Endothelial cell of umbilical vein (primary cell): ENCODE measurements at regions not wholly inside any gene's neighbourhood (a gene's known extent, or its start where the extent isn't known, plus 50 kb on each side); places are given as distances from the start of the nearest gene placed in this dataset.

Experiments
- EZH2 ChIP-seq: IDR thresholded peaks from 2 replicates; pipeline ENCODE4 v1.6.1; 2012; ENCODE audit warnings: borderline replicate concordance, low read depth, mild to moderate bottlenecking, moderate library complexity, low read length, inconsistent platforms; ENCODE audit not compliant: severe bottlenecking
- GATA2 ChIP-seq: IDR thresholded peaks from 2 replicates; pipeline ENCODE4 v1.7.0; 2011; ENCODE audit warnings: low read depth, mild to moderate bottlenecking, moderate library complexity, mixed read lengths, low read length; ENCODE audit not compliant: insufficient read length, insufficient read depth
- JUN ChIP-seq: IDR thresholded peaks from 2 replicates; pipeline ENCODE4 v1.6.1; 2011; ENCODE audit warnings: borderline replicate concordance, low read depth; ENCODE audit not compliant: insufficient read length, insufficient read depth
- POLR2A ChIP-seq: IDR thresholded peaks from 2 replicates; pipeline ENCODE4 v1.6.1; 2012; ENCODE audit warnings: low read depth, mild to moderate bottlenecking, control low read depth, low read length
- POLR2AphosphoS5 ChIP-seq: IDR thresholded peaks from 2 replicates; pipeline ENCODE4 v1.6.1; 2012; ENCODE audit warnings: low read depth, mild to moderate bottlenecking, control low read depth, low read length, moderate library complexity; ENCODE audit not compliant: insufficient read depth
- TF ChIP-seq, protein P1 (sequence below), 2 donors: IDR thresholded peaks; 1 replicate in 1 of 2; 2 replicates in 1 of 2; pipeline ENCODE4 v1.5.1; 2011; ENCODE audit warnings: low read length in 2 of 2, mild to moderate bottlenecking in 2 of 2, moderate library complexity in 2 of 2, control low read depth in 1 of 2, inconsistent platforms in 1 of 2, low read depth in 1 of 2; ENCODE audit not compliant: insufficient read depth in 1 of 2; ENCODE audit errors: extremely low read depth in 1 of 2
- TF ChIP-seq, protein P2 (sequence below): IDR thresholded peaks from 2 replicates; pipeline ENCODE4 v1.6.1; 2011; ENCODE audit not compliant: insufficient read depth, insufficient read length

DNA sequence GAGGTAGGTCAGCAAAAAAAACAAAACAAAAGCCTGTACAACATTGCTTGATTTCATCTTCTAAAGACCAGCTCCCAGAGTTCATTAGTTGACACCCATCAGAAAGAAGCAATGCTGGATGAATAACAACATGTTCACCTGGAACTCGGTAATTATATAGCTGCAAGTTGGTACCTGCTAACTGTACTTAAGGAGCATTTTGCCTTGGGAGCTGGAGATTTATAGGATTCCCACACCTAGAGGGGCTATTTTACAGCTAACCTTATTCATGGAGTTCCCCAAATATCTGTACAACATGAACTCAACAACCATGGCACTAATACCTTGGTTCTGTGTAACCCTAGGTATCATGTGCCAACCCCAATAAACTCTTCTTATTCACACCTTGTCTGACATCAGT lies 281.1 kb upstream of the NCKAP5 start:
- TF ChIP-seq EZH2: no peak
- no peak for TF ChIP-seq POLR2A
- TF ChIP-seq, protein P1, sequence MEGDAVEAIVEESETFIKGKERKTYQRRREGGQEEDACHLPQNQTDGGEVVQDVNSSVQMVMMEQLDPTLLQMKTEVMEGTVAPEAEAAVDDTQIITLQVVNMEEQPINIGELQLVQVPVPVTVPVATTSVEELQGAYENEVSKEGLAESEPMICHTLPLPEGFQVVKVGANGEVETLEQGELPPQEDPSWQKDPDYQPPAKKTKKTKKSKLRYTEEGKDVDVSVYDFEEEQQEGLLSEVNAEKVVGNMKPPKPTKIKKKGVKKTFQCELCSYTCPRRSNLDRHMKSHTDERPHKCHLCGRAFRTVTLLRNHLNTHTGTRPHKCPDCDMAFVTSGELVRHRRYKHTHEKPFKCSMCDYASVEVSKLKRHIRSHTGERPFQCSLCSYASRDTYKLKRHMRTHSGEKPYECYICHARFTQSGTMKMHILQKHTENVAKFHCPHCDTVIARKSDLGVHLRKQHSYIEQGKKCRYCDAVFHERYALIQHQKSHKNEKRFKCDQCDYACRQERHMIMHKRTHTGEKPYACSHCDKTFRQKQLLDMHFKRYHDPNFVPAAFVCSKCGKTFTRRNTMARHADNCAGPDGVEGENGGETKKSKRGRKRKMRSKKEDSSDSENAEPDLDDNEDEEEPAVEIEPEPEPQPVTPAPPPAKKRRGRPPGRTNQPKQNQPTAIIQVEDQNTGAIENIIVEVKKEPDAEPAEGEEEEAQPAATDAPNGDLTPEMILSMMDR (IDR thresholded peaks at IDR 0.05; ENCODE audit: extremely low read depth in 1 of 2, insufficient read depth in 1 of 2, low read depth in 1 of 2, low read length in 2 of 2): no peak
- TF ChIP-seq, protein P2, sequence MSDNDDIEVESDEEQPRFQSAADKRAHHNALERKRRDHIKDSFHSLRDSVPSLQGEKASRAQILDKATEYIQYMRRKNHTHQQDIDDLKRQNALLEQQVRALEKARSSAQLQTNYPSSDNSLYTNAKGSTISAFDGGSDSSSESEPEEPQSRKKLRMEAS: no peak
- TF ChIP-seq GATA2: no peak
- no peak for TF ChIP-seq POLR2AphosphoS5
- TF ChIP-seq JUN: no peak
